ENCODE measurements at regions not wholly inside any gene's neighbourhood (a gene's known extent, or its start where the extent isn't known, plus 50 kb on each side); places are given as distances from the start of the nearest gene placed in this dataset.

DNA sequence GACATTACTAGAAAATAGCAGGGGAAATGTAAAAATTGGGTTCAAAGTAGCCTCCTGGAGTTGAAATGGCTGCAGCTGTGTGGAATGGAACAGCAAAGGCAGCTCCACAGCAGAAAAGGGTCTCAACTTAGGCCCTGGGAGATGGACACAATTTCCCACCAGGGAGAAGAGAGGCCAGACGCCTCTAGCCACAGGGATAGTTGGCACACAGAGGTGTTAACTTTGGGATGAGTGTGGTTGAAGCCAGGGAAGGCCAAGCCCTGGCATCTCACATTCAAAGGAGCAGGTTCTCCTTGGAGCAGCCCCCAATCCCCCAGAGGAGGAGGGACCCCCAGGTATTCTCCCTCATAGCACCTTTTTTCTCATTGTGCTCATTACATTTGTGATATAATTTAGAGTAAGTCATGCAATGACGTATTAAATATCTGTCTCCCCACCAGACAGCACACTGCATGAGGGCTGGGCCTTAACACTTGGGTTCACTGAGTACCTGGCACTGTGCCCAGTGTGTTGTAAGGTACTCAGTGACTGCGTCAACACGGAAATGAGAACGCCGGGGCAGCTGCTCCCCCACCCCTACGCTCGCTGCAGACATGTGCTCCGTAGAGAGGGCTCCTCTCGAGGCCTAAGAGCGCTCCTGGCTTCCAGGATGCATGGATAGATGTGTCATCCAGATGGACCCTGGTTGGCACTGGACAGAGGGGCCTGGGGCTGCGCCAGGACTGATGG, 76.0 kb upstream of the CD93 start:
- H3K27ac ChIP-seq: no peak overlapping the region
- TF ChIP-seq, protein P1, sequence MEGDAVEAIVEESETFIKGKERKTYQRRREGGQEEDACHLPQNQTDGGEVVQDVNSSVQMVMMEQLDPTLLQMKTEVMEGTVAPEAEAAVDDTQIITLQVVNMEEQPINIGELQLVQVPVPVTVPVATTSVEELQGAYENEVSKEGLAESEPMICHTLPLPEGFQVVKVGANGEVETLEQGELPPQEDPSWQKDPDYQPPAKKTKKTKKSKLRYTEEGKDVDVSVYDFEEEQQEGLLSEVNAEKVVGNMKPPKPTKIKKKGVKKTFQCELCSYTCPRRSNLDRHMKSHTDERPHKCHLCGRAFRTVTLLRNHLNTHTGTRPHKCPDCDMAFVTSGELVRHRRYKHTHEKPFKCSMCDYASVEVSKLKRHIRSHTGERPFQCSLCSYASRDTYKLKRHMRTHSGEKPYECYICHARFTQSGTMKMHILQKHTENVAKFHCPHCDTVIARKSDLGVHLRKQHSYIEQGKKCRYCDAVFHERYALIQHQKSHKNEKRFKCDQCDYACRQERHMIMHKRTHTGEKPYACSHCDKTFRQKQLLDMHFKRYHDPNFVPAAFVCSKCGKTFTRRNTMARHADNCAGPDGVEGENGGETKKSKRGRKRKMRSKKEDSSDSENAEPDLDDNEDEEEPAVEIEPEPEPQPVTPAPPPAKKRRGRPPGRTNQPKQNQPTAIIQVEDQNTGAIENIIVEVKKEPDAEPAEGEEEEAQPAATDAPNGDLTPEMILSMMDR (conservative IDR thresholded peaks at IDR 0.05): no peak

DNA sequence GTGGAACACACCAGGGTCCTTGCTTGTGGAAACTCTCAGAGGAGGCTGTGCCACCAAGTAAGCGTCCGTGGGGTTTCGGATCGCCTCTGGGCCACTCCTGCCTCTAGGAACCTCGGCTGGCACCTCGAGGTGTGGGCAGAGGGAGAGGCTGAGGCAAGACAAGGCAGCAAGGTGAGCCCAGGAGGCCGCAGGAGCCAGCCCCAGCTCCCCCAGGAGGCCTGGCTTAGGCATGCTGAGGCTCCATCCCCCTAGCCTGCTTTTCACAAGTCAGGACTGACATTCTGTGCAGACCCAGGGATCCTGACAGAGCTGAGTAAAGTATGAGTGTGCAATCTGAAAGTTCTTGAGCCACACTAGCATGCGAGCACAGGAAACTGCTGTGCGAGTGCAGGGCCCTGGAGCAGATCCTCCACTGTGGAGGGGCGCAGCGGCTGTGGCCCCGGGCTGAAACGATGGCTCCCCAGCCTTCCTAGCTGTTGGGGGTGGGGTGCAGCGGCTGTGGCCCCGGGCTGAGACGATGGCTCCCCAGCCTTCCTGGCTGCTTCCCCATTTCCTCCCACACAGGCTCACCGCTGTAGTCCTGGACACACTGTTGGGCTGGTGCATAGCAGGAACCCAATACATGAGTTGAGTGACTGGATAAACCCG, 75.2 kb upstream of the CD93 start:
- no peak overlapping the region for H3K27ac ChIP-seq
- TF ChIP-seq, protein P1 (conservative IDR thresholded peaks at IDR 0.05): no peak

- no peak overlapping the region for H3K27ac ChIP-seq
- TF ChIP-seq, protein P1 (conservative IDR thresholded peaks at IDR 0.05): no peak
Measured at GRCh38 chr20:23160536-23161243, 74.6 kb upstream of the CD93 start.

GRCh38 chr20:23159947-23160318, 73.8 kb upstream of the CD93 start:
- TF ChIP-seq, protein P1 (conservative IDR thresholded peaks at IDR 0.05): no peak
- H3K27ac ChIP-seq: no peak overlapping the region

DNA sequence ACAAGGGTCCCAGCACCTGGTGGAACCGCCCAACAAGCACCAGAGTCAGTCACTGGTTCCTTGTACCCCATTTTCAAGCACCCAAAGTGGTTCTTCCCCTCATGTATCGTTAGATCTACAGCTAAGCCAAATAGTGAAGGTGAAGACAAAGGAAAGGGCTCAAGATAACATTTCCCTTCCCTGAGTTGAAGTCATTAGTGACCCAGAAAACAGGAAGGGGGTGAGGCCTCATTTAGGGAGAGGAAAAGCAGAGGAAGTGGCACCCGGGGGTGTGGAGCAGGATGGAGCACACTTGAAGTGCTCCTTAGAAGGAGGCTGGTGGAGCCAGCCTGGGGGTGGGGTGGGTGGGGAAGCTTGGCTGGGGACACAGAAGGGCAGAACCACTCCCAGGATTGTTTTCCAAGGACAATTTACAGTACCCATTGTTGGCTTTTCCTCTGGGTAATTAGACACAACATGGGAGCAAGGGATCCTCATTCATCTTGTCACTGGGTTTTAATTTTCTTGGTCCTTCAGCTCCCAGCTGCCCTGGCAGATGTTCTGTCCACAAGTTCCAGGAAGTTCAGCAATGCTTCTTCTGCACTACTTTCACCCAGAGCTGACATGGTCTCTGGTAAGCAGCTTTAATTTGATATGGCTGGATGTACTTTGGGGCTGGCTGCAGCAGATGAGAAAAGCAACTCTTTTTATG, 73.3 kb upstream of the CD93 start:
- TF ChIP-seq, protein P1 (conservative IDR thresholded peaks at IDR 0.05): no peak
- H3K27ac ChIP-seq: no peak overlapping the region

- no peak overlapping the region for H3K27ac ChIP-seq
- TF ChIP-seq, protein P1 (conservative IDR thresholded peaks at IDR 0.05): no peak
Measured at GRCh38 chr20:23157734-23158133, 71.6 kb upstream of the CD93 start.
